ENCODE measurements at regions not wholly inside any gene's neighbourhood (a gene's known extent, or its start where the extent isn't known, plus 50 kb on each side); places are given as distances from the start of the nearest gene placed in this dataset.

DNA sequence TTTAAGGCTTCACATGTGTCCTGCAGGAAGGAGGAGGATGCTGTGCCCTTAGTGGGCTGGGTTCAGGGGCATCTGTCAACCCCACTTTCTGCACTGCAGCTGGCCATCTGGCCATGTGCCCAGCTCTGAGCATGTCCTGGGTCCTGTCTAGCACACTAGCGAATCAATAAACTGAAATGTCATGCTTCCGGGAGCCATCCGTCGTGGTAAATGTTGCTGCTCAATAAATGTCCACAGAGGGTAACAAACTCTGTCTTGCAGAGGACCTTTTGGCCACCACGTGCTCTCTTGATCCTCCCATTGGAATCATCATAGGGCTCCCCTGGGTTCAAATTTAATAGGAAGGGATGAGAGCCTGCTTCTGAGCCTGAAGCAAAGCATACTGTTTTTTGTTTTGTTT is 168.6 kb upstream of the PIRT start:
- no peak overlapping the region for H2AFZ ChIP-seq (ENCODE audit: low read depth)
- H4K20me1 ChIP-seq (ENCODE audit: insufficient read depth), result no peaks in the 10 kb centered on the region
- no peaks in the 10 kb centered on the region for H3K79me2 ChIP-seq (ENCODE audit: insufficient read depth, low read depth)
- TF ChIP-seq, protein P1, sequence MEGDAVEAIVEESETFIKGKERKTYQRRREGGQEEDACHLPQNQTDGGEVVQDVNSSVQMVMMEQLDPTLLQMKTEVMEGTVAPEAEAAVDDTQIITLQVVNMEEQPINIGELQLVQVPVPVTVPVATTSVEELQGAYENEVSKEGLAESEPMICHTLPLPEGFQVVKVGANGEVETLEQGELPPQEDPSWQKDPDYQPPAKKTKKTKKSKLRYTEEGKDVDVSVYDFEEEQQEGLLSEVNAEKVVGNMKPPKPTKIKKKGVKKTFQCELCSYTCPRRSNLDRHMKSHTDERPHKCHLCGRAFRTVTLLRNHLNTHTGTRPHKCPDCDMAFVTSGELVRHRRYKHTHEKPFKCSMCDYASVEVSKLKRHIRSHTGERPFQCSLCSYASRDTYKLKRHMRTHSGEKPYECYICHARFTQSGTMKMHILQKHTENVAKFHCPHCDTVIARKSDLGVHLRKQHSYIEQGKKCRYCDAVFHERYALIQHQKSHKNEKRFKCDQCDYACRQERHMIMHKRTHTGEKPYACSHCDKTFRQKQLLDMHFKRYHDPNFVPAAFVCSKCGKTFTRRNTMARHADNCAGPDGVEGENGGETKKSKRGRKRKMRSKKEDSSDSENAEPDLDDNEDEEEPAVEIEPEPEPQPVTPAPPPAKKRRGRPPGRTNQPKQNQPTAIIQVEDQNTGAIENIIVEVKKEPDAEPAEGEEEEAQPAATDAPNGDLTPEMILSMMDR (conservative IDR thresholded peaks at IDR 0.05; ENCODE audit: low read depth, low read length), result no peak
- H3K9ac ChIP-seq, result no peak overlapping the region
- no peaks in the 10 kb centered on the region for H3K36me3 ChIP-seq (ENCODE audit: insufficient read depth)
- no peak overlapping the region for H3K4me2 ChIP-seq
- no peaks in the 10 kb centered on the region for H3K27me3 ChIP-seq (ENCODE audit: insufficient read depth, low read depth)
- H3K27ac ChIP-seq, result no peak overlapping the region
- no peak overlapping the region for H3K4me3 ChIP-seq (IDR thresholded peaks at IDR 0.05; ENCODE audit: insufficient read depth, low read depth, low read length)
- H3K4me1 ChIP-seq (ENCODE audit: low read depth, poor library complexity, severe bottlenecking), result no peaks in the 10 kb centered on the region

DNA sequence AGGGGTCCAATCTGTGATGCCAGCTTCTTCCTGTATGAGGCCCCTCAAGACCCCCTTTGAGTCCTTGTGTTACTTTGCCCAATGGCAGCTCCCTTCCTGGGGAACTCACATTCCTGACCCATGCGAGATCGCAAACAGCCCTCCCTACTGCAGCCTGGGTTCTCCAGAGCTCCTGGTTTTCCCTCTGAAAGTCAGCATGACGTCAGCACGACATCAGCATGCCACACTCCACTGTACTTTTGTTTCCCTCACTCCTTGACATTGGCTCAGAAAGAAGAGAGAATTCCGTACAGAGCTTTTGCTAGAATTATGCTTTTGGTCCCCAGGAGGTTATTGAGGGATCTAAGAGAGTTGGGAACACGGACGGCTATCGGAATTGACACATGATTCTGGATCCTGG is 168.1 kb upstream of the PIRT start:
- no peaks in the 10 kb centered on the region for H3K36me3 ChIP-seq (ENCODE audit: insufficient read depth)
- no peaks in the 10 kb centered on the region for H4K20me1 ChIP-seq (ENCODE audit: insufficient read depth)
- TF ChIP-seq, protein P1 (conservative IDR thresholded peaks at IDR 0.05; ENCODE audit: low read depth, low read length), result no peak
- no peaks in the 10 kb centered on the region for H3K27me3 ChIP-seq (ENCODE audit: insufficient read depth, low read depth)
- no peaks in the 10 kb centered on the region for H3K4me1 ChIP-seq (ENCODE audit: low read depth, poor library complexity, severe bottlenecking)
- no peaks in the 10 kb centered on the region for H3K79me2 ChIP-seq (ENCODE audit: insufficient read depth, low read depth)
- no peak overlapping the region for H3K27ac ChIP-seq
- H2AFZ ChIP-seq (ENCODE audit: low read depth), result no peak overlapping the region
- H3K4me2 ChIP-seq, result no peak overlapping the region
- H3K4me3 ChIP-seq (IDR thresholded peaks at IDR 0.05; ENCODE audit: insufficient read depth, low read depth, low read length), result no peak overlapping the region
- H3K9ac ChIP-seq, result no peak overlapping the region

DNA sequence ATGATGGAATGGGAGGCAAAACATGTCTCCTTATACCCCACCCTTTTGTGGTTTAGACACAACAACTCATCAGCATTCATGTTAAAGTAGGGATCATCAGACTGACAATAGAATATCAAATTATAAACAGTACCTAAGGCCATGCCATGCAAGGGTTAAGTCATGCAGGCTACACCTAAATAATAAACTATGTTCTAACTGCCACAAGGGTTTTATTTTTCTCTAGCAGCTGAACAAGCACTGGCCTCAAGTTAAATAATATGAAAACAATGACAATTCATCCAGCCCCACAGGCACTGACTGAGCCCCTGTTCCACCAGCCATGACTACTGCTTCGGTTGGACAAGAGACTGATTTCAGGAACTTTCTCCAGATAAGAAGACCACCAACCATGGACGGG is 164.5 kb upstream of the PIRT start:
- TF ChIP-seq, protein P1 (conservative IDR thresholded peaks at IDR 0.05; ENCODE audit: low read depth, low read length), result no peak
- H3K9ac ChIP-seq, result no peak overlapping the region
- H3K27ac ChIP-seq, result no peak overlapping the region

DNA sequence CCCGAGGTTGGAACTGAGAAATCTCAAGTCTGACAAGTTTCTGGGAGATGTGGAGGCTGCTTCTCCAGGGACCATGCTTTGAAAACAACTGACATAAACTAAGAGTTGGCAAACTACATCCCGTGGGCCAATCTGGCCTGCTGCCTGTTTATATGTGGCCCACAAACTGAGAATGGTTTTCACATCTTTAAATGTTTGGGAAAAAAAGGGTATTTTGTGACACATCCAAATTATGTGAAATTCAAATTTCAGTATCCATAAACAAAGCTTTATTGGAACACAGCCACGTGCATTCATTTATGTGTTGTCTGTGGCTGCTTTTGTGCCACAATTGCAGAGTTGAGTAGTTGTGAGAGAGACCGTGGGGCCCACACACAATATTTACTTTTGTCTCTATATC is 163.8 kb upstream of the PIRT start:
- Histone ChIP-seq H3K4me3 (IDR thresholded peaks at IDR 0.05; ENCODE audit: insufficient read depth, low read depth, low read length) (no peak overlapping the region), H3K27me3 (ENCODE audit: insufficient read depth, low read depth) (no peaks in the 10 kb centered on the region), H4K20me1 (ENCODE audit: insufficient read depth) (no peaks in the 10 kb centered on the region), H2AFZ (ENCODE audit: low read depth) (no peak overlapping the region), H3K27ac (no peak overlapping the region), H3K79me2 (ENCODE audit: insufficient read depth, low read depth) (no peaks in the 10 kb centered on the region), H3K9ac (no peak overlapping the region), H3K36me3 (ENCODE audit: insufficient read depth) (no peaks in the 10 kb centered on the region), H3K4me2 (no peak overlapping the region), H3K4me1 (ENCODE audit: low read depth, poor library complexity, severe bottlenecking) (no peaks in the 10 kb centered on the region)
- TF ChIP-seq, protein P1 (conservative IDR thresholded peaks at IDR 0.05; ENCODE audit: low read depth, low read length), result no peak

More for the DNA sequence above, 164.5 kb upstream of the PIRT start:
- no peak overlapping the region for H3K4me2 ChIP-seq
- H3K4me1 ChIP-seq (ENCODE audit: low read depth, poor library complexity, severe bottlenecking), result no peaks in the 10 kb centered on the region
- H2AFZ ChIP-seq (ENCODE audit: low read depth), result no peak overlapping the region
- no peaks in the 10 kb centered on the region for H3K79me2 ChIP-seq (ENCODE audit: insufficient read depth, low read depth)
- no peak overlapping the region for H3K4me3 ChIP-seq (IDR thresholded peaks at IDR 0.05; ENCODE audit: insufficient read depth, low read depth, low read length)
- no peaks in the 10 kb centered on the region for H3K36me3 ChIP-seq (ENCODE audit: insufficient read depth)
- H4K20me1 ChIP-seq (ENCODE audit: insufficient read depth), result no peaks in the 10 kb centered on the region
- no peaks in the 10 kb centered on the region for H3K27me3 ChIP-seq (ENCODE audit: insufficient read depth, low read depth)

Measured in KMS-11 (cell line).